GM12878 (cell line): ENCODE measurements at regions not wholly inside any gene's neighbourhood (a gene's known extent, or its start where the extent isn't known, plus 50 kb on each side); places are given as distances from the start of the nearest gene placed in this dataset.

Source experiments
- BHLHE40 ChIP-seq, 2 experiments: fragments of 450-650 bp in 1 of 2; IDR thresholded peaks; 2 replicates each; pipeline ENCODE4 v1.6.1; 2011 to 2017; ENCODE audit warnings: low read depth in 2 of 2, borderline replicate concordance in 1 of 2, improper control_type of control experiment in 1 of 2, low read length in 1 of 2, mild to moderate bottlenecking in 1 of 2
- CREM ChIP-seq: IDR thresholded peaks from 2 replicates; pipeline ENCODE4 v1.6.1; 2014; ENCODE audit warnings: antibody characterized with exemption, low read depth
- CUX1 ChIP-seq: IDR thresholded peaks from 2 replicates; pipeline ENCODE4 v1.6.1; 2012; ENCODE audit warnings: improper control_type of control experiment, low read depth, low read length; ENCODE audit not compliant: insufficient replicate concordance
- DPF2 ChIP-seq: fragments of 450-650 bp; IDR thresholded peaks from 2 replicates; pipeline ENCODE4 v1.6.1; 2017; ENCODE audit warnings: mild to moderate bottlenecking
- GABPA ChIP-seq: IDR thresholded peaks from 2 replicates; pipeline ENCODE4 v1.6.1; 2014; ENCODE audit warnings: antibody characterized with exemption, low read depth, mild to moderate bottlenecking, inconsistent platforms
- MLLT1 ChIP-seq: fragments of 450-650 bp; IDR thresholded peaks from 2 replicates; pipeline ENCODE4 v1.6.1; 2016; ENCODE audit warnings: mild to moderate bottlenecking
- TCF12 ChIP-seq: IDR thresholded peaks from 2 replicates; pipeline ENCODE4 v1.6.1; 2011; ENCODE audit warnings: low read depth, mild to moderate bottlenecking, low read length
- TCF3 ChIP-seq: IDR thresholded peaks from 2 replicates; pipeline ENCODE4 v1.6.1; 2012; ENCODE audit warnings: low read depth, mild to moderate bottlenecking, low read length, borderline replicate concordance; ENCODE audit not compliant: insufficient read depth
- ZBED1 ChIP-seq: IDR thresholded peaks from 2 replicates; pipeline ENCODE4 v1.6.1; 2016; ENCODE audit warnings: borderline replicate concordance

- peak; percentile 34 for TF ChIP-seq CUX1
- peak; percentile 53; the same call in 1 of the 2 replicates for TF ChIP-seq TCF3
- TF ChIP-seq MLLT1: 0 out of 2 replicates have a peak, but pooled peaks have one; percentile 27
- TF ChIP-seq TCF12: 0 out of 2 replicates have a peak, but pooled peaks have one; percentile 22
- TF ChIP-seq BHLHE40 (IDR thresholded peaks at IDR 0.05; ENCODE audit: borderline replicate concordance in 1 of 2, low read depth in 2 of 2, low read length in 1 of 2): 0 out of 4 replicates have a peak, but pooled peaks of 1 of the 2 experiments have one; percentile 17
- no peak; the same call in 1 of the 2 replicates for TF ChIP-seq ZBED1
- TF ChIP-seq DPF2: 0 out of 2 replicates have a peak, but pooled peaks have one; percentile 16
- TF ChIP-seq GABPA: 0 out of 2 replicates have a peak, but pooled peaks have one; percentile 21
- TF ChIP-seq CREM: 0 out of 2 replicates have a peak, but pooled peaks have one; percentile 53
Measured at GRCh38 chr11:88435415-88435814, 97.9 kb upstream of the CTSC start (continued).
